ENCODE measurements at regions not wholly inside any gene's neighbourhood (a gene's known extent, or its start where the extent isn't known, plus 50 kb on each side); places are given as distances from the start of the nearest gene placed in this dataset.
"Not testable (repeated sequence)": the region's sequence is repeated elsewhere in the genome, so short reads cannot be mapped to it uniquely, and the experiment has no call there.

- not testable (repeated sequence) for TF ChIP-seq EZH2 (IDR thresholded peaks at IDR 0.05; ENCODE audit: low read length, unreplicated experiment); CTCF (conservative IDR thresholded peaks at IDR 0.05; ENCODE audit: low read depth, low read length)
Observed at GRCh38 chr2:221892006-221892405, 319.9 kb upstream of the EPHA4 start.
